GM20000 (cell line): ENCODE measurements at regions not wholly inside any gene's neighbourhood (a gene's known extent, or its start where the extent isn't known, plus 50 kb on each side); places are given as distances from the start of the nearest gene placed in this dataset.

Source experiments
- DNase-seq: peaks from one replicate; pipeline ENCODE4 v3.0.0; 2012; ENCODE audit warnings: low spot score
- CTCF ChIP-seq: IDR thresholded peaks from 2 replicates; pipeline ENCODE4 v1.5.1; 2012; ENCODE audit warnings: mild to moderate bottlenecking, control low read depth; ENCODE audit errors: extremely low read depth, missing control alignments

- DNase-seq, result no peak
- TF ChIP-seq CTCF, result no peak
These were observed 221.6 kb upstream of the SOX21 start for GRCh38 chr13:94933936-94934335.

GRCh38 chr13:94933230-94933751, 220.9 kb upstream of the SOX21 start:
- no peak for TF ChIP-seq CTCF
- no peak for DNase-seq

GRCh38 chr13:94928127-94928775, 215.9 kb upstream of the SOX21 start:
- no peak for TF ChIP-seq CTCF
- no peak for DNase-seq

GRCh38 chr13:94925263-94925662, 212.9 kb upstream of the SOX21 start:
- no peak for TF ChIP-seq CTCF
- DNase-seq, result no peak

- no peak for DNase-seq
- no peak for TF ChIP-seq CTCF
These were observed 208.8 kb upstream of the SOX21 start for GRCh38 chr13:94921181-94921580.

GRCh38 chr13:94920578-94920977, 208.2 kb upstream of the SOX21 start:
- no peak for DNase-seq
- TF ChIP-seq CTCF, result no peak

GRCh38 chr13:94917824-94918223, 205.5 kb upstream of the SOX21 start:
- TF ChIP-seq CTCF, result no peak

More at GRCh38 chr13:94917824-94918223, 205.5 kb upstream of the SOX21 start:
- no peak for DNase-seq
